Bronchial epithelial cell (primary cell): ENCODE measurements at regions not wholly inside any gene's neighbourhood (a gene's known extent, or its start where the extent isn't known, plus 50 kb on each side); places are given as distances from the start of the nearest gene placed in this dataset.

Experiments
- DNase-seq: peaks from one replicate; pipeline ENCODE4 v3.0.0-alpha.2; 2010; ENCODE audit warnings: low read depth
- FAIRE-seq: peaks from 2 replicates; lab custom pipeline; 2011; peaks lifted over from hg19 to GRCh38; lab: Jason Lieb, UNC
- H3K27me3 ChIP-seq: 2 replicates; pipeline ENCODE4 v1.5.1; 2011; ENCODE audit warnings: low read length; ENCODE audit not compliant: control insufficient read depth, insufficient read depth
- H3K36me3 ChIP-seq: 2 replicates; pipeline ENCODE4 v1.5.1; 2011; ENCODE audit warnings: low read length; ENCODE audit not compliant: control insufficient read depth, insufficient read depth
- H3K4me3 ChIP-seq: 2 replicates; pipeline ENCODE4 v1.5.1; 2011; ENCODE audit warnings: mild to moderate bottlenecking, low read depth, low read length, control low read depth
- TF ChIP-seq, protein P1 (sequence below): IDR thresholded peaks from 2 replicates; pipeline ENCODE4 v1.5.1; 2011; ENCODE audit warnings: mild to moderate bottlenecking, moderate library complexity, low read length, control low read depth, inconsistent platforms; ENCODE audit not compliant: insufficient read depth, severe bottlenecking

DNA sequence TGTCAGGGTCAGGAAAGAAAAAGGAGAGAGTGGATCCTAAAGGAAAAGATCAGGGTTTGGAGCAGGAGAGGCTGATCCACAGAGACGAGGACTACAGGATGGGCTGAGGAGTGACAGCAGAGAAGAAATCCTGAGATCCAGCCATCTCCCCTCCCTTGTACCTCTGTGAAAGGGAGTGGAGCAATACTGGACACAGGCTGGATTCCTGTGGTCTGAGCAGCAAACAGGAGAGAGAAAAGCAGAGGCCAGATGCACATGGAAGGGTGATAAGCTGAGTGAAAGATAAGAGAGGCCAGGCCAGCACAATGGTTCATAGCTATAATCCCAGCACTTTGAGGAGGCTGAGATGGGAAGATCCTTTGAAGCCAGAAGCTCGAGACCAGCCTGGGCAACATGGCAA is 472.1 kb upstream of the TSHZ3 start:
- FAIRE-seq (no peak), DNase-seq (no peak)
- Histone ChIP-seq H3K4me3 (no peak overlapping the region), H3K27me3 (no peaks in the 10 kb centered on the region), H3K36me3 (no peaks in the 10 kb centered on the region)
- TF ChIP-seq, protein P1, sequence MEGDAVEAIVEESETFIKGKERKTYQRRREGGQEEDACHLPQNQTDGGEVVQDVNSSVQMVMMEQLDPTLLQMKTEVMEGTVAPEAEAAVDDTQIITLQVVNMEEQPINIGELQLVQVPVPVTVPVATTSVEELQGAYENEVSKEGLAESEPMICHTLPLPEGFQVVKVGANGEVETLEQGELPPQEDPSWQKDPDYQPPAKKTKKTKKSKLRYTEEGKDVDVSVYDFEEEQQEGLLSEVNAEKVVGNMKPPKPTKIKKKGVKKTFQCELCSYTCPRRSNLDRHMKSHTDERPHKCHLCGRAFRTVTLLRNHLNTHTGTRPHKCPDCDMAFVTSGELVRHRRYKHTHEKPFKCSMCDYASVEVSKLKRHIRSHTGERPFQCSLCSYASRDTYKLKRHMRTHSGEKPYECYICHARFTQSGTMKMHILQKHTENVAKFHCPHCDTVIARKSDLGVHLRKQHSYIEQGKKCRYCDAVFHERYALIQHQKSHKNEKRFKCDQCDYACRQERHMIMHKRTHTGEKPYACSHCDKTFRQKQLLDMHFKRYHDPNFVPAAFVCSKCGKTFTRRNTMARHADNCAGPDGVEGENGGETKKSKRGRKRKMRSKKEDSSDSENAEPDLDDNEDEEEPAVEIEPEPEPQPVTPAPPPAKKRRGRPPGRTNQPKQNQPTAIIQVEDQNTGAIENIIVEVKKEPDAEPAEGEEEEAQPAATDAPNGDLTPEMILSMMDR: no peak

DNA sequence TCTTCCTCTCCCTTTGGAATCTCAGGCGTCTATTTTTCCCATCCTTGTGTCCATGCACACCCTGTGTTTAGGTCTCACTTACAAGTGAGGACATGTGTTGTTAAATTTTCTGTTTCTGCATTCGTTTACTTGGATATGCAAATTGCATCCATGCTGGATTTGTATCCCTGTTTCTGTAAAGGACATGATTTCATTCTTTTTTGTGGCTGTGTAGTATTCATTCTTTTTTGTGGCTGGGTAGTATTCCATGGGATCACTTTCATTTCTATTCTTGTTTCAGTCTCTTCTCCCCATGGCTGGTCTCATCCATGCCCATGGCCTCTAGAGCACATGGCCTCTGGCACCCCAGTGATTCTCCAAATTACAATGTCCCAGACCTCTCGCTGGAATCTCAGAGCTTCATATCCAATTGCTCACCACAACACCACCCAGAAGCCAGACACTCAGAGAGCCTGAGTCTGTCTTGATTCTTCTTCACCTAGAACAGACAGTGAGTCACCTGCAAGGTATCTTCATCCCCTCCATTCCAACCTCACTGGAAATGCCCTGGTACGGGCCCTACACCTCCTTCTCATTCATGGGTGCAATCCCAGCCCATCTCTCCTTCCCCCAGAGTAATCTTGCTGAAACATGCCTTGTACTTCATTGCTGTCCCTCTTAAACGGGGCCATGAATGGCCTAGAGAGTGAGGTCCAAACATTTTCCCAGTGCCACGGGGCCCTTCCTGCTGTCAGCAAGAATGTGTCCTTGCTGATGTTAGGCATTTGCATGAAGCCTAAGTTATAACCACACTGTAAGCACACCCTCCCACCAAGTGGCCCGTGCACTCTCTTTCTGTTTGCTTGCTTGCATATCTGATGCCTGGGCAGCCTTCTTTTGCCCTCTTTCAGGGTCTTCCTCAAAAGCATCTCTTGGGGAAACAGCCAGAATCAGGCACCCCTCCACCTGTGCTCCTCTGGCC is 476.2 kb upstream of the TSHZ3 start:
- no peak overlapping the region for H3K4me3 ChIP-seq
- TF ChIP-seq, protein P1: no peak
- no peaks in the 10 kb centered on the region for H3K27me3 ChIP-seq
- no peaks in the 10 kb centered on the region for H3K36me3 ChIP-seq
- FAIRE-seq: no peak
- no peak for DNase-seq

DNA sequence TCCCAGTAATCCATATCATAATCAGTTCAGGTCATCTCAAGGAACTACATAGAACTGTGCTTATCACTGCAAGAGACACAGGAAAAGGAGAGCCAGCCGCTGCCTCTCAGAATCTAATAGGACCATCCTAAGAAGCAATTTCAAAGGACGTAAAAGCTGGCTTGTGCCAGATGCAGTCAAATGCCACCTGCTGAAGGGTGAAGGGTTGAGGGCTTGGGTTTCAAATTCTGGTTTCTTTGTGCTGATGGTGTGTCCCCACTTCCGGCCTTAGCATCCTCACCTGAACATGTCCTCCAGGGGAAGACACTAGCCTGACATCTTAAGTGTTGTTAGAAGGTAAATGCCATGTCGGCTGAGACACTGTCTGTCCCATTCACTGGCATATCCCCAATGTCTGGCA is 477.1 kb upstream of the TSHZ3 start:
- no peak for FAIRE-seq
- no peak overlapping the region for H3K4me3 ChIP-seq
- TF ChIP-seq, protein P1: no peak
- H3K36me3 ChIP-seq: no peaks in the 10 kb centered on the region
- no peak for DNase-seq
- H3K27me3 ChIP-seq: no peaks in the 10 kb centered on the region

DNA sequence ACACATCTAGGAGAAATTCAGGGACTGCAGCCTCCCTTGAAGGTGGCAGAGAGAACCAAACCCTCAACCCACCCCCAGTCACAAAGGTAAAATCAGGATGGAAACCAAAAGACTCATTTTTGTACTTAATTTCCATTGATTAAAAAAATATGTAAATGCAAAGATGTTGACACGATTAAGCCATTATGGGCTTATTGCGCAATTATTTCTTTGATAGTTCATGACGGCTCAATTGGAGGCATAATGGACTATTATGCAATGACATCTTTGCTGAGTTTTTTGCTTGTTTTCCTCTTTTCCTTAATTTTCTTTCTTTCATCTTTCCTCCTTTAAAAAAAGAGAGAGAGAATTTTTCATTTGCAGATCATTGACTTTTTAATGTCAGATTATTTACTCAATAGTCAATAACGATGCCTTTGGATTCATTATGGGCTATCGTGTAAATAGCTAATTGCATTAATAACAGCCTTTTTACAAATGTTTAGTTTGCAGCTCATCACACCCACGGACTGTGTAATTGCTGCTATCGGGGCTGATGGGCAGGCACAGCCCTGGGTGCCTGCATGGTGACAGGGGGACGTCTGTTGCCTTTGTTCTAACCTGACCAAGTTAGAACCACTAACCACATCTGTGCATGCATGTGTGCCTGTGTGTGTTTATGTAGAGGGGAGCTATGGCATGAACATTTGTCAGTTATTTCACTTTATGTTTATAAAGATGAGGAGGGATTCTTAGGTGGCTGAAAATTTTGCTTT is 482.4 kb upstream of the TSHZ3 start:
- FAIRE-seq: no peak
- TF ChIP-seq, protein P1: no peak
- Histone ChIP-seq H3K27me3 (no peaks in the 10 kb centered on the region), H3K36me3 (no peaks in the 10 kb centered on the region), H3K4me3 (no peak overlapping the region)
- DNase-seq: no peak

DNA sequence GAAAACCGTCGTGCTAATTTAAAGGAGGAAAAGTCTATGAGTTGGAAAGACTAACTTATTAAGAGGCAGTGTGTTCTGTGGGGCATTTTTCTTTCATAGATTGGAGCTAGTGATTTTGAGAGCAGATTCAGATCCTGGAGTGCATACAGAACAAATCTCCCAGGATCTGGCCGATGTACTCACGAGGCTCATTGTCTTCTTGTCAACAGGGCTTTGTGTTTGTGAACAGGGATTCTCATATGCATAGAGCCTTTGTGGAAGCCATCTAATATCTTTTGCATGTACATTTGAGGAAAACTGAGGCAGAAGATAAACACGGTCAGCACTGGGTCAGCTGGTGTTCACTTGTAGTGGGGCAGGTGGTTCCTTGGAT is 482.9 kb upstream of the TSHZ3 start:
- no peak for DNase-seq

More for the DNA sequence above, 482.9 kb upstream of the TSHZ3 start:
- TF ChIP-seq, protein P1: no peak
- no peak for FAIRE-seq
- Histone ChIP-seq H3K27me3 (no peaks in the 10 kb centered on the region), H3K36me3 (no peaks in the 10 kb centered on the region), H3K4me3 (no peak overlapping the region)
